D721Med (cell line): ENCODE measurements at regions not wholly inside any gene's neighbourhood (a gene's known extent, or its start where the extent isn't known, plus 50 kb on each side); places are given as distances from the start of the nearest gene placed in this dataset.
A peak's percentile ranks its signal among the peaks of the same experiment; 100 is the strongest.
"Not testable (repeated sequence)": the region's sequence is repeated elsewhere in the genome, so short reads cannot be mapped to it uniquely, and the experiment has no call there.

Experiments
- DNase-seq: peaks from one replicate; pipeline ENCODE4 v3.0.0; 2011; ENCODE audit warnings: low spot score; ENCODE audit not compliant: insufficient read length
- FAIRE-seq: peaks from 2 replicates; lab custom pipeline; 2011; peaks lifted over from hg19 to GRCh38; lab: Jason Lieb, UNC
- CTCF ChIP-seq: IDR thresholded peaks from 2 replicates; pipeline ENCODE4 v1.5.1; 2012; ENCODE audit warnings: mild to moderate bottlenecking, control low read depth; ENCODE audit not compliant: insufficient read depth; ENCODE audit errors: missing control alignments

- no peak for TF ChIP-seq CTCF
- no peak for DNase-seq
Measured at GRCh38 chr7:15828881-15829280, 142.4 kb upstream of the MEOX2 start.

GRCh38 chr7:15821484-15822427, 135.3 kb upstream of the MEOX2 start:
- DNase-seq (no peak), FAIRE-seq (no peak)
- TF ChIP-seq CTCF, result no peak

More at GRCh38 chr7:15828881-15829280, 142.4 kb upstream of the MEOX2 start:
- FAIRE-seq, result peak; percentile 51

- no peak for FAIRE-seq
- TF ChIP-seq CTCF, result no peak
- DNase-seq, result no peak
Measured at GRCh38 chr7:15820319-15820718, 133.8 kb upstream of the MEOX2 start.

- no peak for TF ChIP-seq CTCF
- no peak for FAIRE-seq
- DNase-seq, result no peak
Measured at GRCh38 chr7:15816835-15817426, 130.4 kb upstream of the MEOX2 start.

GRCh38 chr7:15813448-15813847, 127.0 kb upstream of the MEOX2 start:
- no peak for FAIRE-seq
- DNase-seq, result no peak
- no peak for TF ChIP-seq CTCF

- DNase-seq, FAIRE-seq: not testable (repeated sequence)
Measured at GRCh38 chr7:15810383-15810782, 123.9 kb upstream of the MEOX2 start.

- FAIRE-seq, DNase-seq: not testable (repeated sequence)
Measured at GRCh38 chr7:15809936-15810335, 123.5 kb upstream of the MEOX2 start.

GRCh38 chr7:15805891-15806290, 119.4 kb upstream of the MEOX2 start:
- no peak for TF ChIP-seq CTCF
- no peak for FAIRE-seq
- DNase-seq, result no peak
